ENCODE measurements at regions not wholly inside any gene's neighbourhood (a gene's known extent, or its start where the extent isn't known, plus 50 kb on each side); places are given as distances from the start of the nearest gene placed in this dataset.
A peak's percentile ranks its signal among the peaks of the same experiment; 100 is the strongest.

DNA sequence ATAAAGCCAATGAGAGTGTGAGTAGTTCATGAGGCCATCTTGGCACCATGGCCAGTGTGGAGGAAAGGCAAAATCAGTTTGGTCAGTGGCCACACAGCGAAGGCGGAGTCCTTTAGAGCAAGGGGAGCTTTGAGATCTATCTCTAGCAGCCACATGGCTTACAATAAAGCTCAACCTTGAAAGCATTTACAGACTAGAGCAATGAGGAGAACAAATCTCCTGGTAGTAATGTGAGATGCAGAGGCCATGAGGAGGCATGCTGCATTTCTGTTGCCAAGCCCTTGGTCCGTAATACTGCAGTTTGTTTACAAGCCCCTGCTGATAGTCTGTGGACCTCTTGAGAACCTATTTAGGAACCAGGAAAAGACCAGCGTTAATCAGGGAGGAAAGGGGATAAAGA is 381.5 kb upstream of the C2CD4B start:
- ChIA-PET POLR2A (no interaction called here), CTCF (interaction anchor here (1.2 to 1.3 kb wide), 2 partner anchors 12 kb away, joined by 3 read pairs; no protein-coding TSS in a partner anchor)
- no peaks in the 10 kb centered on the region for H3K27me3 ChIP-seq (ENCODE audit: control insufficient read depth, insufficient read depth, low read length)
- no peak for TF ChIP-seq CTCF (IDR thresholded peaks at IDR 0.05; ENCODE audit: insufficient read depth, low read depth, low read length)
- H3K36me3 ChIP-seq (ENCODE audit: control insufficient read depth, insufficient read depth, low read length) = no peaks in the 10 kb centered on the region
- no peak overlapping the region for H3K4me3 ChIP-seq (ENCODE audit: low read depth, low read length)
- no peak for DNase-seq (ENCODE audit: low read depth)

GRCh38 chr15:62547584-62547983 is 382.5 kb upstream of the C2CD4B start:
- H3K27me3 ChIP-seq (ENCODE audit: control insufficient read depth, insufficient read depth, low read length) = no peaks in the 10 kb centered on the region
- no peak for TF ChIP-seq CTCF (IDR thresholded peaks at IDR 0.05; ENCODE audit: insufficient read depth, low read depth, low read length)
- no peak overlapping the region for H3K4me3 ChIP-seq (ENCODE audit: low read depth, low read length)
- DNase-seq (ENCODE audit: low read depth) = no peak
- H3K36me3 ChIP-seq (ENCODE audit: control insufficient read depth, insufficient read depth, low read length) = no peaks in the 10 kb centered on the region
- ChIA-PET CTCF (interaction anchor here (1.5 kb wide), 1 partner anchor 22 kb away, joined by 3 read pairs; no protein-coding TSS in a partner anchor), POLR2A (no interaction called here)

GRCh38 chr15:62549345-62549970 is 384.4 kb upstream of the C2CD4B start:
- TF ChIP-seq CTCF (IDR thresholded peaks at IDR 0.05; ENCODE audit: insufficient read depth, low read depth, low read length) = peak; percentile 54
- POLR2A ChIA-PET = no interaction called here
- H3K36me3 ChIP-seq (ENCODE audit: control insufficient read depth, insufficient read depth, low read length) = no peaks in the 10 kb centered on the region
- H3K4me3 ChIP-seq (ENCODE audit: low read depth, low read length) = no peak overlapping the region
- no peaks in the 10 kb centered on the region for H3K27me3 ChIP-seq (ENCODE audit: control insufficient read depth, insufficient read depth, low read length)
- DNase-seq (ENCODE audit: low read depth) = no peak
- CTCF ChIA-PET = interaction anchor here (0.6 to 1.5 kb wide), 10 partner anchors 9 to 383 kb away, joined by 3 to 10 read pairs (median 3); no protein-coding TSS in a partner anchor

- ChIA-PET POLR2A (no interaction called here), CTCF (interaction anchor here (0.6 to 1.4 kb wide), 8 partner anchors 10 to 192 kb away, joined by 3 to 6 read pairs (median 3); no protein-coding TSS in a partner anchor)
- no peak for TF ChIP-seq CTCF (IDR thresholded peaks at IDR 0.05; ENCODE audit: insufficient read depth, low read depth, low read length)
- H3K27me3 ChIP-seq (ENCODE audit: control insufficient read depth, insufficient read depth, low read length) = no peaks in the 10 kb centered on the region
- H3K36me3 ChIP-seq (ENCODE audit: control insufficient read depth, insufficient read depth, low read length) = no peaks in the 10 kb centered on the region
- no peak overlapping the region for H3K4me3 ChIP-seq (ENCODE audit: low read depth, low read length)
- no peak for DNase-seq (ENCODE audit: low read depth)
These were observed 385.0 kb upstream of the C2CD4B start for GRCh38 chr15:62550106-62550505.

DNA sequence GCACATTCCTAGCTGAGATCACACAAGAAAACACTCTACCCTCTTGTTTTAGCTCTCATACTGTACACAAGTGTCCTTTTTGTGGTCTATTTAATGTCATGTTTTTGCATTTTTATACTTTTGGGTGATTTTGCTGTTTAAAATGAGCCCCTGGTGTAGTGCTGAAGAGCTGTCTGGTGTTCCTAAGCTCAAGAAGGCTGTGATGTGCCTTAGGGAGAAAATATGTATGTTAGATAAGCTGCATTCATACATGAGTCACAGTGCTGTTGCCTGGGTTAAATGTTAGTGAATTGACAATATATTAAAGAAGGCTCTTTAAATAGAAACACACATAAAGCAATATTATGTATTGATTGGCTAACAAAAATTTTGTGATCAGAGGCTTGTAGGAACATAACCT is 387.4 kb upstream of the C2CD4B start:
- no peaks in the 10 kb centered on the region for H3K27me3 ChIP-seq (ENCODE audit: control insufficient read depth, insufficient read depth, low read length)
- H3K4me3 ChIP-seq (ENCODE audit: low read depth, low read length) = no peak overlapping the region
- TF ChIP-seq CTCF (IDR thresholded peaks at IDR 0.05; ENCODE audit: insufficient read depth, low read depth, low read length) = no peak
- CTCF ChIA-PET = interaction anchor here (0.6 kb wide), 1 partner anchor 56 kb away, joined by 3 read pairs; no protein-coding TSS in a partner anchor
- no peaks in the 10 kb centered on the region for H3K36me3 ChIP-seq (ENCODE audit: control insufficient read depth, insufficient read depth, low read length)
- DNase-seq (ENCODE audit: low read depth) = no peak
- POLR2A ChIA-PET = no interaction called here
